Mucosa of stomach (tissue), 1 donor: ENCODE measurements at regions not wholly inside any gene's neighbourhood (a gene's known extent, or its start where the extent isn't known, plus 50 kb on each side); places are given as distances from the start of the nearest gene placed in this dataset.

Source experiments
- H3K27me3 ChIP-seq: one replicate; pipeline ENCODE4 v1.7.0; 2013; ENCODE audit warnings: mild to moderate bottlenecking, low read length; ENCODE audit not compliant: control insufficient read depth, insufficient read depth
- H3K36me3 ChIP-seq: one replicate; pipeline ENCODE4 v1.7.0; 2013; ENCODE audit warnings: low read length; ENCODE audit not compliant: control insufficient read depth, insufficient read depth
- H3K4me1 ChIP-seq: one replicate; pipeline ENCODE4 v1.7.0; 2013; ENCODE audit warnings: mild to moderate bottlenecking, low read length; ENCODE audit not compliant: control insufficient read depth, insufficient read depth
- H3K4me3 ChIP-seq: one replicate; pipeline ENCODE4 v1.7.0; 2013; ENCODE audit warnings: low read length
- H3K9ac ChIP-seq: one replicate; pipeline ENCODE4 v1.7.0; 2013; ENCODE audit warnings: mild to moderate bottlenecking, low read length, moderate library complexity
- H3K9me3 ChIP-seq: one replicate; pipeline ENCODE4 v1.7.0; 2013; ENCODE audit warnings: mild to moderate bottlenecking, low read length, moderate library complexity; ENCODE audit not compliant: control insufficient read depth
- donor health status: Pancreatic carcinoma.

GRCh38 chr22:27387561-27387960, 414.0 kb downstream of the MN1 start:
- Histone ChIP-seq H3K27me3 (peaks cover 15% of the 10 kb centered on the region), H3K9me3 (no peaks in the 10 kb centered on the region), H3K4me3 (no peak overlapping the region), H3K4me1 (no peaks in the 10 kb centered on the region), H3K36me3 (no peaks in the 10 kb centered on the region), H3K9ac (no peak overlapping the region)

GRCh38 chr22:27388090-27388600, 413.4 kb downstream of the MN1 start:
- Histone ChIP-seq H3K9ac (no peak overlapping the region), H3K4me1 (no peaks in the 10 kb centered on the region)

GRCh38 chr22:27389727-27390075, 411.9 kb downstream of the MN1 start:
- H3K27me3 ChIP-seq: peaks cover 15% of the 10 kb centered on the region
- no peak overlapping the region for H3K9ac ChIP-seq
- H3K4me3 ChIP-seq: no peak overlapping the region
- H3K9me3 ChIP-seq: no peaks in the 10 kb centered on the region
- H3K36me3 ChIP-seq: no peaks in the 10 kb centered on the region
- H3K4me1 ChIP-seq: no peaks in the 10 kb centered on the region

More at GRCh38 chr22:27388090-27388600, 413.4 kb downstream of the MN1 start:
- Histone ChIP-seq H3K9me3 (no peaks in the 10 kb centered on the region), H3K36me3 (no peaks in the 10 kb centered on the region), H3K4me3 (no peak overlapping the region), H3K27me3 (peaks cover 15% of the 10 kb centered on the region)

GRCh38 chr22:27391092-27391770, 410.3 kb downstream of the MN1 start:
- H3K9ac ChIP-seq: no peak overlapping the region

GRCh38 chr22:27393371-27393770, 408.2 kb downstream of the MN1 start:
- Histone ChIP-seq H3K9me3 (no peaks in the 10 kb centered on the region), H3K4me3 (no peak overlapping the region), H3K4me1 (no peaks in the 10 kb centered on the region), H3K27me3 (peaks cover 6% of the 10 kb centered on the region), H3K36me3 (no peaks in the 10 kb centered on the region), H3K9ac (no peak overlapping the region)

More at GRCh38 chr22:27391092-27391770, 410.3 kb downstream of the MN1 start:
- H3K27me3 ChIP-seq: peaks cover 14% of the 10 kb centered on the region
- no peaks in the 10 kb centered on the region for H3K4me1 ChIP-seq
- H3K4me3 ChIP-seq: no peak overlapping the region
- no peaks in the 10 kb centered on the region for H3K36me3 ChIP-seq
- no peaks in the 10 kb centered on the region for H3K9me3 ChIP-seq

- Histone ChIP-seq H3K4me1 (no peaks in the 10 kb centered on the region), H3K36me3 (no peaks in the 10 kb centered on the region), H3K27me3 (no peaks in the 10 kb centered on the region), H3K4me3 (no peak overlapping the region), H3K9ac (no peak overlapping the region), H3K9me3 (no peaks in the 10 kb centered on the region)
These were observed 406.7 kb downstream of the MN1 start for GRCh38 chr22:27394806-27395404.

- Histone ChIP-seq H3K9me3 (no peaks in the 10 kb centered on the region), H3K4me1 (no peaks in the 10 kb centered on the region)
These were observed 404.3 kb downstream of the MN1 start for GRCh38 chr22:27397036-27397953.

GRCh38 chr22:27397954-27398342, 403.6 kb downstream of the MN1 start:
- Histone ChIP-seq H3K9ac (no peak overlapping the region), H3K4me1 (no peaks in the 10 kb centered on the region), H3K9me3 (no peaks in the 10 kb centered on the region), H3K4me3 (no peak overlapping the region), H3K36me3 (no peaks in the 10 kb centered on the region), H3K27me3 (no peaks in the 10 kb centered on the region)

More at GRCh38 chr22:27397036-27397953, 404.3 kb downstream of the MN1 start:
- Histone ChIP-seq H3K4me3 (no peak overlapping the region), H3K36me3 (no peaks in the 10 kb centered on the region), H3K9ac (no peak overlapping the region), H3K27me3 (no peaks in the 10 kb centered on the region)

- Histone ChIP-seq H3K9me3 (no peaks in the 10 kb centered on the region), H3K36me3 (no peaks in the 10 kb centered on the region), H3K4me3 (no peak overlapping the region)
These were observed 402.4 kb downstream of the MN1 start for GRCh38 chr22:27399161-27399560.

GRCh38 chr22:27400811-27401210, 400.7 kb downstream of the MN1 start:
- H3K9me3 ChIP-seq: no peaks in the 10 kb centered on the region
- H3K4me1 ChIP-seq: no peaks in the 10 kb centered on the region
- H3K27me3 ChIP-seq: no peaks in the 10 kb centered on the region
- no peak overlapping the region for H3K4me3 ChIP-seq
- no peaks in the 10 kb centered on the region for H3K36me3 ChIP-seq
- H3K9ac ChIP-seq: no peak overlapping the region

More at GRCh38 chr22:27399161-27399560, 402.4 kb downstream of the MN1 start:
- no peaks in the 10 kb centered on the region for H3K27me3 ChIP-seq
- H3K9ac ChIP-seq: no peak overlapping the region
- no peaks in the 10 kb centered on the region for H3K4me1 ChIP-seq

- Histone ChIP-seq H3K4me1 (no peaks in the 10 kb centered on the region), H3K9me3 (no peaks in the 10 kb centered on the region), H3K4me3 (no peak overlapping the region), H3K9ac (no peak overlapping the region), H3K27me3 (no peaks in the 10 kb centered on the region), H3K36me3 (no peaks in the 10 kb centered on the region)
These were observed 400.2 kb downstream of the MN1 start for GRCh38 chr22:27401321-27401720.

GRCh38 chr22:27404441-27404840, 397.1 kb downstream of the MN1 start:
- Histone ChIP-seq H3K27me3 (no peaks in the 10 kb centered on the region), H3K9me3 (no peaks in the 10 kb centered on the region), H3K4me1 (no peaks in the 10 kb centered on the region), H3K36me3 (no peaks in the 10 kb centered on the region), H3K9ac (no peak overlapping the region), H3K4me3 (no peak overlapping the region)
